ENCODE measurements at regions not wholly inside any gene's neighbourhood (a gene's known extent, or its start where the extent isn't known, plus 50 kb on each side); places are given as distances from the start of the nearest gene placed in this dataset.

DNA sequence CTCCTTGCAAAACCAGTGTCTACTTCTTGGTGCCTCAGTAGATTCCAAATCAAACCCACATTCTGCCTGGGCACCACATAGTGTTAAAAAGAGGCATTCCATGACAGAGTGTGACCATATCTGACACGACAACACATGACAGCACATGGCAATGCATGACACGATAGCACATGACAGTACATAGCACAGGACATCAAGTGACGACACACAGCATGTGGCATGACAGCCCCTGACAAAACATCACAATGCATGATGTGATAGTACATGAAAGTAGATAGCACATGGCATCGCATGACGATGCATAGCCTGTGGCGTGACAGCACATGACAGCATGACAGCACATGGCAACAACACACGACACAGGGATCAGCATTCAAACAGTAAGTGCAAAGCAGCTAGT is 845.9 kb upstream of the SALL3 start:
- DNase-seq (ENCODE audit: low read depth in 2 of 3, low spot score in 1 of 3): no peak

DNA sequence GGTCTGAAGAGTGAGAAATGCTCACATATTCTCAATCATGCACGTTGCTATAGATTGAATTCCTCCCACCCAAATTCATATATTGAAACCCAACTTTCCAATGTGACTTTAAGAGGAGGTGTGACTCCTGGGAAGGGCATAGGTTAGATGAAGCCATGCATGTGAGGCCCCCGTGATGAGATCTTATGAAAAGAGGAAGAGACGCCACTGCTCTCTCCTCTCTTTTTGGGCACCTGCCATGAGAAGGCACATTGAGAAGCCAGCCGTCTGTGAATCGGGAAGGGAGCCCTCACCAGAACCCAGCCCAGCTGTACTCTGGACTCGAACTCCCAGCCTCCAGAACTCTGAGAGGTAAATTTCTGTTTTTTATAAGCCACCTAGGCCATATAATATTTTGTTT is 842.6 kb upstream of the SALL3 start:
- no peak for DNase-seq (ENCODE audit: low read depth in 2 of 3, low spot score in 1 of 3)

DNA sequence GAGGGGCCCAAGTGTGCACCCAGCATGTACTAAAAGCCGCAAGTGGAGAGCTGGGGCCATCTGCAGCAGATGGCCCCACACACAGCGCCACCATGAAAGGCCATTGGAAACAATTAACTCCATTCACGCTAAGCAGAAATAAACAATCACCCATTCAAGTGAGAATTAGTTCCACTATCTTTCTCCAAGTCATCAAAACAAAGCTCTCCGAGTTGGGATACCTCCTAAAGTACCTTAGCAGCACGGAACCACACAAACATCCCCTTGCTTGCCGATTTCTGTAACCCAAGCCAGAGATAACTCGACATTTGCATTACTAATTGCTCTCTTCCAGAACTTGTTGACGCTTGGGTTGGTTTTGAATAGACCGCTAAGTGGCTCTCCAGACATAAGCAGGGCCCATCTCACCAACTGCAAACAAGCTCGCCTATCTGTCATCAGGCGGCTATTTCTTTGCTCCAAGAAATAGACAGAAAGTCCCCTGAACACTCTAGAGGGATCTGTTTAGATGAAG is 840.6 kb upstream of the SALL3 start:
- no peak for DNase-seq (ENCODE audit: low read depth in 2 of 3, low spot score in 1 of 3)

DNA sequence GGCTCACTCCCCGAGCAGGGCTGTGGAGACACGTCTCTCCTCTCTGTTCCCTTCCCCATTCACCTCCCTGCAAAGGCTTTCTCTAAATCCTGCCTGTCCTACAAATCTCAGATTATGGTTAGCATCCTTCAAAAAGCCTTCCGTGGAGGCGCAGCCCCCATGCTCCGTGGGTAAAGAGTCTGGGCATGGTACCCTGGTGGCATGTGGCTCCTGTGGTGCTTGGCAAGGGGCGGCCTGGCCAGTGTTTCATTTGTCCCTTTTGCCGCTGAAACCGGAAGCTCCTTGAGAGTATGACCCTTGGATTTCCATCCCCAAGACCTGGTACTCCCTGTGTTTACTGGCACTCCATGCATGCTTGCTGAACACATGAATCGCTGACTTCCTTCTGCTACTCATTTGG is 839.3 kb upstream of the SALL3 start:
- DNase-seq (ENCODE audit: low read depth in 2 of 3, low spot score in 1 of 3): no peak

DNA sequence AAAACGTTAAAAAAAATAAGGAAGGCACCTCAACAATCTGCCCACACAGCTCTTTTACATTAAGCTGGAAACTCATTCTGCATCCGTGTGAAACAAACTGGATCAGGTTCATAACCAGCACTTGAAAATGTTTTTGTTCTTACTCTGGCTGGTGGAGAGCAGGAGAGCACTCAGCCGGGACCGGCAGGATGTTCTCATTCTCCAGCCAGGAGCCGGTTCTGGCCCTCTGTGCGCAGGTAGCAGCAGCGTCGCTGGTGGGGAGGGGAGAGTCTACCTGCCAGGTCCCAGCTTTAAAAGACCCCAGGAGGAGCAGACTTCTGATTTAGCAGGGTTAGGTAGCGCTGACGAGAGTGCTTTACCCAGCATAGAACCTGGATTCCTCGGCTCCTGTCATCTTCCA is 834.9 kb upstream of the SALL3 start:
- no peak for DNase-seq (ENCODE audit: low read depth in 2 of 3, low spot score in 1 of 3)

DNA sequence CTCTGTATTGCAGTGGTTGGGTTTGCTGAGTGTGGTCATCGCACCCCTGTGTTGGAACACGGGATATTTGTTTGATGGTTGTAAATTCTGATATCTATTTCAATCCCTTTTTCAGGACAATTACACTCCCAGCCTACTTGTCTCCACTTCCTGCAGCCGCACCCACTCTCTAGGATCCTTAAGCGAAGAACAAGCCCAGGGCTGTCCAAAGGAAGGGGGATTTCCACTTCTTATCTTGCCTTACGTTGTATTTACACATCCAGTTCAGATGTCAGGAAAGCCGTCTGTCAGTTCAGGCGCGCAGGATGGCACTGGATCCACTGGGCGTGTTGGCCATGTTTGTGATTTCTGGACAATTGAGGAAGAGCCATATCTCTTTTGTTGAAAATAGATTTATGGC is 834.5 kb upstream of the SALL3 start:
- no peak for DNase-seq (ENCODE audit: low read depth in 2 of 3, low spot score in 1 of 3)

DNA sequence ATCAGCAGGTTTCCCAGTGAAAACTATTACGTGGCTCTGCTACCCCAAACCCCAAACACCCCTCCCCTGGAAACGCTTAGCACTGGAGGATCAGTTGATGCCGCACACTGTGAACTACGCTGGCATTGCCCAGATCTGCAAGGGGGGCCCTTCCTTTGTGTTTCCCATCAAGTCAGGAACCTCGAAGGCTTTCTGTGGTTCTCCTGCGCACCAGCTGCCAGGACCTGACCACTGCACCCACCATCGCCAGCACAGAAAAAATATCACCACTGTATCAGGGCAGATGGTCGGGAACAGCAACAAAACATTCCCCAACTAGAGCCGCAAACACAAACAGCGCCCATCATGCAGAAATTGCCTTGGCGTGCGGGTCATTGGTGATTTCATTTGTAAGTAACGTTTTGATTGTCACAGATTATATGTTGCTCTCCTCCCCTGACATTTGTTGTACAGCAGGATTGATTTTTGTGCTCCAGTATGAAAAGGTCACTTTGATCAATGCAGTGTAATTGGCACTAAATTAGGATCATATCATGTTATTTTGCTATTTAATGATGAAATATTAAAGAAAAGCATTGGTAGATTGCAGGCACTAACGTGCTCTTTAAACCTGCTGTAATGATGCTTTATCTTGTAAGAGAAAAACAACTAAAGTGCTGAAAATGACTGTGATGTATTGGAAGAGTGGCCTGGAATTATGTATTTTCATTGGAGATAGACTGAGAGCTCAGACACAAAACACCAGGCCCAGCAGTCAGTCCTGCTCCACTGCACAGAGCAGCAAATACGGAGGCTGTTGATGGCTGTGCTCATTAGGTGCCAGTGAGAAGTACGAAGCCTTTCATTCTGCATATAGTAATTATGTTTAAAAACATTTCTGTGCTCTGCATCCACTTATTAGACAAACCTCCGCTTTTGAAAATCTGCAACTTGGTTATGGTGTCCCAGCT is 833.2 kb upstream of the SALL3 start:
- no peak for DNase-seq (ENCODE audit: low read depth in 2 of 3, low spot score in 1 of 3)

DNA sequence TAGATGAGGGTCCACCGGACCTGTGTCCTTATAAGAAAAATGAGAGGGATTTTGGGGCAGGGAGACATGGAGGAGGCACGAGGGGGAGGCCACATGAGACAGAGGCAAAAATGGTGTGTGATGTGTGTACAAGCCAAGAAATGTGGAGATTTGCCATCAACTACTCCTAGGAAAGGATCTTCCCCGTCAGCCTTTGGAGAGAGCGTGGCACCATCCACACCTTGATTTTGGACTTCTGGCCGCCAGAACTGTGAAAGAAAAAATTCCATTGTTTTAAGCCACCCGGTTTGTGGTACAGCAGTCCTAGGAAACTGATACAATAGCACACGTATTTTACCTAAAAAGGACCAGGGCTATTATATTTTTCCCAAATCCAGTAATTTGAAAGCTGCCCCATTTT is 829.0 kb upstream of the SALL3 start:
- DNase-seq (ENCODE audit: low read depth in 2 of 3, low spot score in 1 of 3): no peak

DNA sequence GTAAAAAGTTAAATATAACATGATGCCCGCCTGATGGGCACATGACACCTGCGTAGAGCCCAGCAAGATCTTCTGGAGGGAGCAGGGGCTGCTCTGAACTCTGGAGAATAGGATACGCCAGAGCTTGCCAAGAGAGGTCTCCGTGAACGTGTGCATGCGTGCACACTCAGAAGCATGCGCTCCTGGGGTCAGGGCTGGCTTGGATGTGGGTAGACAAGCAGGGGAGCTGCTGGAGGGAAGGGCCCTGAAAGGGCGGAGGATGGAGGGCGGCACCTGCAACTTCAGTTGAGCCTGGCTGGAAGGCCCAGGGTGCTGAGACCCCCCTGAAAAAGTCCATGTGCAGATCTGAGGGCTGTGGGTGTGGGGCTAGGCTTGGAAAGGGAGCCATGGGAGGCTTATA is 828.4 kb upstream of the SALL3 start:
- DNase-seq (ENCODE audit: low read depth in 2 of 3, low spot score in 1 of 3): no peak

DNA sequence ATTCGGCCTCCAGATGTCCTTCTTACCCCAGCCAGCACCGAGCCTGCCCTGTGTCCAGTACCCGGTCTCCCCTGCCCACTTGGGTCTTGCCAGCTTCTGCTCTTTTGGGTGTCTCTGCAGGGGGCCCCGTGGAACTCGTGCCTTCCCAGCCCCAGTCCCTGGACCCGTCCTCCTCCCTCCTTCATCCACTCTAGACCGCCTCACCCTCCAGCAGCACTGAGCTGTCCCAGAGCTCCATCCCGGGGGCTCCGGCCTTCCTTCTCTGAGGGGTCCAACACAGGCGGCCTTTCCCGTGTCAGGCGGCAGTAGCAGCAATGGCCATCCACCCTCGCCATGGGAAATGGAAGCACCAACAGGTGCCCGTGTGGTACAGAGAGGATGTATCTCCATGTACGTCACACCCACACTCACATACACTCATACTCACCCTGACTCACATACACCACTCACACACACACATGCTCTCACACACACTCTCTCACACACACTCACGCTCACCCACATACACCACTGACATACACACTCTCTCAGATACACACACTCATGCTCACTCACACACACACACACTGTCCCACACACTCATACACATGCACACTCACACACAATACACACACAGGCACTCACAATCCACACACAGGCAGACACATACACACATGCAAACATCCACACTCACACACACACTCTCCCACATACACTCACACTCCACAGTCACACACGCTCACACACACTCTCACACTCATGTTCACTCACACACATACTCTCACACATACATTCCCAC is 827.5 kb upstream of the SALL3 start:
- DNase-seq (ENCODE audit: low read depth in 2 of 3, low spot score in 1 of 3): no peak

DNA sequence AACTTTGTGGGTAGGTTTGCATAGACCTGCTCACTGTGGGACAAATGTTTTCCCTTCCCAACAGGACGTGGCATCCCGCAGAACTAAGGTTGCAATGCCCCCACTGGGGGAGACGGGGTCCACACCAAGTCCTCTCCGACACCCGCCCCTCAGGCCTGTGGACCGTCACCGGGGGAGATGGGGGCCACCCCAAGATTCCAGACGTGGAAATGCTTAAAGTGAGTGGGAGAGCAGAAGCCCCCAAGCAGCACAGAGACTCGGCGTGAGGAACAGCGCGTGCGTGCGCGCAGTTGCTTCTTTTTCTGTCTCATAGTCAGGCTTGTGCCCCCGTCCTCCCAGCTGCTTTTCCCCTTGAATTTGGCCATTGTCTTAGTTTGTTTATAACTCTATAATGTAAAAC is 826.3 kb upstream of the SALL3 start:
- no peak for DNase-seq (ENCODE audit: low read depth in 2 of 3, low spot score in 1 of 3)

DNA sequence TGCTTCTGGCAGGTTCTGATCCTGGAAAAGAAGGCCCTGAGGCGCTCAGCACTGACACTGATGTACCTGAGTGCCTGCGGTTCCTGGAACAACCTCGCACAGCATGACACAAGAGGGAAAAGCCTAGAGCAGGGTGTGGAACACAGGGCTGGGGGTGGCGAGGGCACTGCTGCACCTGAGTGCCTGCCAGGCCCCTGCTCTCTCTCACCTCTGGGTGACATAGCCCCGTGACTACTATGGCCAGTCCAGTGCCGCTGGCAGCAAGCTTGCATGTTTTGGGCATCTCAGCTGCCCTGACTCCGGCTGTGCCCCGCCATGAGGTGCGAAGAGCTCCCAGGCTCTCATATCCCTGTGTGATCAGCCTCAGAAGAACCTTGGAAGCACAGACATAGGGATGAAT is 825.2 kb upstream of the SALL3 start:
- no peak for DNase-seq (ENCODE audit: low read depth in 2 of 3, low spot score in 1 of 3)

DNA sequence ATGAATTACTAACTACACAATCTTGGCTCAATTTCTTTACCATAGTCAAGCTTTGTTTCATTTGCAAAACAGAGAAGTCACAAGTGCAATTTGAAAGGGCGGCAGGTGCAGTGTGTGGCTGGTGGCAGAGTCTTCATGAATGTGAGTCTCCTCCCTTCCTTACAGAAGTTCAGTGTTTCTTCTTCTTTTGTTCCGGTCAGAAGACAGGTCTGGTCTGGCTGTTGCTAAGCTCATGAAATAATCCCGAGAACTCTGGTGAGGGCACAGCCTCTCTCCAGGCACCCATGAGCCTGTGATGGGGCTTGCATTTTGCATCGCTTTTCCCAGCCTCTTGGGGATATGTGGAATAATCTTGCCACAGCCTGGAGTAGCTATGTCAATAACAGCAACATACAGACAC is 824.8 kb upstream of the SALL3 start:
- DNase-seq (ENCODE audit: low read depth in 2 of 3, low spot score in 1 of 3): no peak

DNA sequence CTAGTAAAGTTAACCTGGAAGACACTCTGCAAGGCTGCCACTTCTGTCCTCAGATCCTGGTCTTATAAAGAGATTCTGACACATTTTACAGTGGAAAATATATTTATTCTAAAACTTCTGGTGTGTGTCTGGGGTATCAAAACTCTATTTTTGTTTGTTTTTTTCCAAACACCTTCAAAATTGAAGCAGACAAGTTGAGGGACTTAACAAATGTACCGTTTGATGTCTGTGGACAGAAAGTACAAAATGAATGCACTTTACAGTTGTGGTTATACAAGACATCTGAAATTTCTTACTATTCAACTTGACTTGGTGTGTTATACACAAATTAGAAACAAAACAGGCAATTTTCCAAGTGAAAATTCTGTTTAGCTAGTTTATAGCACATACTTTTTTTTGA is 823.2 kb upstream of the SALL3 start:
- DNase-seq (ENCODE audit: low read depth in 2 of 3, low spot score in 1 of 3): no peak

DNA sequence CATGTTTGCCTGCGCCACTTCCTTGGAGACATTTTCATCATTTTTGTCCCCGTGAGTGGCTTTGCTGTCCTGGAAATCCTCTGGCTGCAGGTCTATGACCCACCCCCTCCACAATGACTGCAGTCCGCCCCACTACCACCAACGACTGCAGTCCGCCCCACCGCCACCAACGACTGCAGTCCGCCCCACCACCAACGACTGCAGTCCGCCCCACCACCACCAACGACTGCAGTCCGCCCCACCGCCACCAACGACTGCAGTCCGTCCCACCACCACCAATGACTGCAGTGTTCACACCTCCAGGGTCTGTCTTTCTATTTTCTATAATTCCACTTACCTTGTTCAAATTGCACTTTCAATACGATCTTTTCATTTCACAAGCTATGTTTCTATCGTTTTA is 820.7 kb upstream of the SALL3 start:
- DNase-seq (ENCODE audit: low read depth in 2 of 3, low spot score in 1 of 3): no peak

DNA sequence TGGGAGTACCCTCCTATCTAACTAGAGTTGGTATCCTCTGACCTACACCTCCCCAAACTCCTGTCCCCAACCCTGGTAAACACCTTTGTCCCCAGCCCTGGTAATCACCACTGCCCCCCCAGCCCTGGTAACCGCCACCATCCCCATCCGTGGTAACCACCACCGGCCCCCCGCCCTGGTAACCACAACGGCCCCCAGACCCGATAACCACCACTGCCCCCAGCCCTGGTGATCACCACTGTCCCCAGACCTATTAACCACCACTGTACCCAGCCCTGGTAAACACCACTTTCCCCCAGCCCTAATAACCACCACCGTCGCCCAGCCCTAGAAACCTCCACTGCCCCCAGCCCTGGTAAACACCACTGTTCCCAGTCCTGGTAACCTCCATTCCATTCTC is 820.2 kb upstream of the SALL3 start:
- DNase-seq (ENCODE audit: low read depth in 2 of 3, low spot score in 1 of 3): no peak

DNA sequence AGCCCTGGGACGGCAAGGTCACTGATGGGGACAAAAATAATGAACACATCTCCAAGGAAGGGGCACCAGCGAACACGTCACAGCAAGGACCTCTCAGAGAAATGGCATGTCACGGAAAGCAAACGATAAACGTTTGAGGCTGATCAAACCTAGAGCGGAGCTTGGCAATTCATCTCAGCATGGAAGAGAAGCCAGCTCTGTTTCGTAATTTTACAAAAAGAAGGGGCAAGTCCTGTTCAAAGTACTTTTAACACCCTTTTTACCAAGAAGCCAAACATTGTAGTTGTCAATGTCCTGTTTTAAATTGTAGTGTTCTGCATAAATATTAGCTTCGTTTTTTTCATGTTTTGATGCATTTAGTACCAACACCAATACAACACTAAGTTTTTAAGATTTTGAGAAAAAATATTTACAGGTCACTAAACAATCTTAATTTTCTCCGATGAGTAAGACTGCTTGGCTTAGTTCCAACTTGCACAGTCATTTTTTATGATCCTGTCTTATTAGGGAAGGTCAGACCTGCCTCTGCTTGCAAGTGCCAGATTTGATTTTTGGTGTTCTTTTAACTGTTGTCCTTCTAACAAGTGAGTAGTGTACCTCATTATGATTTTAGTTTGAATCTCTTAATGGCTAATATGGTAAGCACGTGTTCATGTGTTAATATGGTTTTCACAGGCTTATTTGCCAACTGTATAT is 818.5 kb upstream of the SALL3 start:
- no peak for DNase-seq (ENCODE audit: low read depth in 2 of 3, low spot score in 1 of 3)

DNA sequence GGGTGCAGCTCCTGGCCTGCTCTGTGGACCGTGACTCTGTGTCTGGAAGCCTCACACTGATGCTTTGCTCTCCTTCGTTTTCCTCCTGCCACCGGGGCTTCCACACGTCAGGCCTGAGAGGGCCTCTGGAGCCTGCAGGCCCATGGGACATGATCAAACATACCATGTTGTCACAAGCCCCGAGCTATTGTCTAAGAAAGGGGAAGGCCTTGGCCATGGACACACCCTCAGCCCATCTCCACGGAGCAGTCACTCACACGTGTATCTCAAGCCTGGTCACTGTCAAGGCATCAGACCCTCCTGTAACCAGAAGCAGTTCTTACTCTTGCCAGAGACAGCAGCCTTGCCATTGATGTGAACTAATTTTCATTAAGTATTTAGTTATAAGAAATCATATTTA is 814.1 kb upstream of the SALL3 start:
- DNase-seq (ENCODE audit: low read depth in 2 of 3, low spot score in 1 of 3): no peak

DNA sequence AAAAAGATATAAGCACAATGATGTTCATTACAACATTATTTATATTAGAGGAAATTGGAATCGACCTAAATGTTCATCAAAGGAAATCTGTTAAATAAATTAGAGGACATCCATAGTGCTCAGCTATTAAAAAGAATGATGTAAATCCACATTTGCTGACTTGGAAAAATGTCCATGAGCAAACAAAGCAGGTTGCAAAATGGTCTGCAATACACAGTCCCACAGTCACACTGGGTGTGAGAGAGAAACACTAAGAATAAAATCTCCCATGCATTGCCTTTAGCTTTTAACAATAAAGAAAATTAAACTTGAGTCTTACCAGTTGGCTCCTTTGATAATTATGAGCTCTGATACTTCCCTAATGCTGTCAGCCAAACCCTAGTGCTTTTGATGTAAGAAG is 811.1 kb upstream of the SALL3 start:
- no peak for DNase-seq (ENCODE audit: low read depth in 2 of 3, low spot score in 1 of 3)

DNA sequence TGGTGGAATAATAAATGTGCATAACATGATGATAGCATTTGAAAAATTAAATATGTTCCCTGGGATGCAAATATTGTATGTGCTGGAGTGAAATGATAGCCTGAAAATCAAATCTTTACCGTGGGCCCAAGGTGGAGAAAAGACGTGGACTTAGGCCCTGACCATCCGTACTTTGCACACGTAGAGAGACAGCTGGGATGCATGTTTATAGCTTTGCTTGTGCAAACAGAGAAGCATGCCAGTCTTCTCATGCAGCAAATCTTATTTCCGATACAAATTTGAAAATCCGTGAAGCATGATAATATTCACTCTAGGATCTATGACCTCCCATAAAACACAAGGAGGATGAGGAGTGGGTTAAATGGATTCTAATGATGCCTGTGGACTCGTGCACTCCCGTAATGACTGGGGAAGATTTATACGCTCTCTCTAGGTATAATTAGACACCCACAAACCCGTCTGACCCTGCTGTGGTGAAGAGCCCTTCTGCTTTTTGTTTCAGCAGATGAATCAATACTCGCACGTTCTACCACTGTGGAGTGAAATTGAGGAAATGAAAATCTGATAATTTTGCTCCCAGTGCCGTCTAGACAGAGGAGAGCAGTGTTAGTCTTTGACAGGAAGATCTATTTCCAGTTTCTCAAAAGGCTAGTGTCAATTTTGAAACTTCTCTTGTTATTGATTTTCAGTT is 810.3 kb upstream of the SALL3 start:
- DNase-seq (ENCODE audit: low read depth in 2 of 3, low spot score in 1 of 3): no peak

DNA sequence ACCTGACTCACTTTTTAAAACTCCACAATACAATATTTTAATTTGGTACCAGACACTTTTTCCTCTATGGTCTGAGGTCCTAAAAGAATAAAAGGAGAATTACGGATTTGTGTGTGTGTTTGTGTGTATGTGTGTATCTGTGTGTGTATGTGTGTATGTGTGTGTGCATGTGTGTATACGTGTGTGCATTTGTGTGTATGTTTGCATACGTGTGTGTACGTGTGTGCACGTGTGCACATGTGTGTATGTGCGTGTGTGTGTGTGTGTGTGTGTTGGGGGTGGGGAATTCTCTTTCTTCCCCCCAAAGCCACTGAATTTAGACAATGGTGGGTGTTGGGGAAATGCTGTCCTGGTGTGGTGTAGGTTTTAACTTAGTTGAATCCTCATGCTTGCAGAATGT is 807.7 kb upstream of the SALL3 start:
- no peak for DNase-seq (ENCODE audit: low read depth in 2 of 3, low spot score in 1 of 3)

Data from stimulated activated CD4-positive, alpha-beta T cell treated with anti-CD3 and anti-CD28 coated beads, Interleukin-12 subunit alpha, Interleukin-12 subunit beta, amount 100 ng/mL, for 48 hours (primary cell).